NCI-H69 (cell line): ENCODE measurements at regions not wholly inside any gene's neighbourhood (a gene's known extent, or its start where the extent isn't known, plus 50 kb on each side); places are given as distances from the start of the nearest gene placed in this dataset.
"Not testable (repeated sequence)": the region's sequence is repeated elsewhere in the genome, so short reads cannot be mapped to it uniquely, and the experiment has no call there.

Source experiments
- DNase-seq: peaks from one replicate; lab custom pipeline; 2025; lab: John Stamatoyannopoulos, UW

DNA sequence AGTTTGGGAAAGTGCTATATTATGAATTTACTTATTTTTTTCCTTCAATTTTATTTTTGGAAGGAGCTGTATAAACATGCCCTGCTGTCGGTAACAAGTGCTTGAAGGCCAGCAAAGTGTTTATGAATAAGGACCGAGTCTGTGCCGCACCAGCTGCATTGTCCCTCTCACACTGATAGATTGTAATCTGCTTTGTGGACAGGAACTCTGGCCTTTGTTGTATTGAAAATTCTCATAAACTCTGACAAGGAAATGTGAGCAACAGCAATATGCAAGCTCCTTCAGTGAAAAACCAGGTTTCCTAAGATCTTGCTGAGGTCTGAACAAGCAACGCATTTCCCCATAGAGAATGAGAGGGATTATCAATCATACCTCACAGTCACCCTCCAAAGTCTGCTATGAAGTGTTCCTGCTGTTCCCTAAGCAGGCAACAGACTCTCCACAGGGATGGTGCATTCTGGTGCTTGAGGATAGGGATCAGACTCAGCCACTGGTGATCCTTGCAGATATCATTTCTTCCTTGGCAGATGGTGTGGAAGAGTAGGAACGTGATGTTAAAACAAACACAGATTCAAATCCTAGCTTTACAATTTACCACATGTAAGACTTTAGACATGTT is 109.6 kb downstream of the KCNJ2 start:
- DNase-seq, result no peak

DNA sequence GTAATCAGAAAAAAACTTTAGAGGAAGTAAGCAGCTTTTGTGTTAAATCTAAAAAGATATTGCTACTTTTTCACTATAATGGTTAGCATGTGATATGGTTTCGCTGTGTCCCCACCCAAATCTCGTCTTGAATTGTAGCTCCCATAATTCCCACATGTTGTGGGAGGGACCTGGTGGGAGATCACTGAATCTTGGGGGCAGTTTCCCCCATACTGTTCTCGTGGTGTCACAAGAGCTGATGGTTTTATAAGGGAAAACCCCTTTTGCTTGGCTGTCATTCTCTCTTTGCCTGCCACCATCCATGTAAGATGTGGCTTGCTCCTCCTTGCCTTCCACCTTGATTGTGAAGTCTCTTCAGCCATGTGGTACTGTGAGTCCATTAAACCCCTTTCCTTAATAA is 117.1 kb downstream of the KCNJ2 start:
- no peak for DNase-seq

- DNase-seq, result no peak
Measured at GRCh38 chr17:70288540-70289290, 119.4 kb downstream of the KCNJ2 start.

DNA sequence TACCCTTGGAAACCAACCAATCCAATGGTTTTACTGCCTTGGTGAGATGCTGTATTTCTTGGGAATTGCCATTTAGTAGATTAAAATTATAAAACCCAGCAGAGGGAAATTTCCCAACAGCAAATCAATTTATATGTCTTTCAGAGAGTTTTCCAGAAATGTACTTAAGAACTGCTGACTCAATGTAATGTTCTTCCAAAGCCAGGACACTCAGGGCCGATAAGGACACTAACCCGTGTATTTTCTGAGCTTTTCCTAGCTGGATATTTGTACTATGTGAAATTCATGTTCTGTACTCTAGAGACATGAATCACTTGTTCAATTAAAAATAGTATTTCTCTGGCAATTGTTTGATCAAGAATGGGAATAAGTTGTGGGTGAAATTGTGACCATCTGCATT is 121.4 kb downstream of the KCNJ2 start:
- DNase-seq, result no peak

DNA sequence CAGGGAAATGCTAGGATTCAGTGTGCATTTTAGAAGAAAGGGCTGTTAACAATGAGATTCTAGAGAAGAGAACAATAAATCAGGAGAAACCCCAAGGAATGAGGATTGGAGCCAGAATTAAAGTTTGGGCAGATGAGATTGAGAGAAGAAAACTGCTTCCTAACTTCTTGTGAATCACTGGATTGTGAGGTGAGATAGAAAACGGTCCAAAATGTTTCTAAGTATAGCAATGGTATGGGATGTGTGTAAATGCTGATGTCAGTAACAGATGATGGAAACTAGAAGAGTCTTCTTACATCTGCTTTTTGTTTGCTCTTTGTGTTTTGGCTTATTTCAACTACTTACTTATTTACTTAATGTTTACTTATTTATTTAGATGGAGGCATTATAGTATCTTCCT is 123.0 kb downstream of the KCNJ2 start:
- DNase-seq, result no peak

DNA sequence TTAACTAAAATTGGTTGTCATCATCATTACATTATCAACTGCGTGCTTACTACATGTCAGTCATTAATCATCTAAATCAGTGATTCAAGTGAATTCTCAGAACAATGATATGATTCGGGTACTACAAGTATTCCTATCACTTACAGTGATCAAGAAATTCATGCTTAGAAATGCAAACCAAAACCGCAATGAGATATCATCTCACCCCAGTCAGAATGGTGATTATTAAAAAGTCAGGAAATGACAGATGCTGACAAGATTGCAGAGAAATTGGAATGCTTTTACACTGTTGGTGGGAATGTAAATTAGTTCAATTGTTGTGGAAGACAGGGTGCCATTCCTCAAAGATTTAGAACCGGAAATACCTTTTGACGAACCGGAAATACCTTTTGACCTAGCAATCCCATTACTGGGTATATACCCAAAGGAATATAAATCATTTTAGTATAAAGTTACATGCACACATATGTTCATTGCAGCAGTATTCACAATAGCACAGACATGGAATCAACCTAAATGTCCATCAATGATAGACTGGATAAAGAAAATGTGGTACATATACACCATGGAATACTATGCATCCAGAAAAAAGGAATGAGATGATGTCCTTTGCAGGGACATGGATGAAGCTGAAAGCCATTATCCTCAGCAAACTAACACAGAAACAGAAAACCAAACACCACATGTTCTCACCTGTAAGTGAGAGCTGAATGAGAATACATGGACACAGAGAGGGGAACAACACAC is 124.4 kb downstream of the KCNJ2 start:
- not testable (repeated sequence) for DNase-seq

DNA sequence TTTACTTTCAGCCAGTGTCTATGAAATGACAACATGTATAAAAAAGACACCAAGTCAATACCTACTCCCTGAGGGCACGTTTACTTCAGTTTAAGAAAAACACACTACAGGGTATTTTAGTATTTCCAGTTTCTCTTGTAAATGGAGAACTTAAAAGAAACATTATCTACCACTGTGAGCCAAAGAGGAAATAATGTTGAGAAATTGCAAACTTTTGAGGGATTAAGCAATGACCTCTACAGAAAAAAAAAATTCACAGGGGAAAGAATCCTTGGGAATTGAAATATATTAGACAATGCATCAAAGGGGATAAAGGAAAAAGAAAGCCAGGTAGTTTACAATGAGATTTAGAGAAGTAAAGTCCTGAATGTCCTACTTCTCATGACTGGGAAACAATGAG is 126.0 kb downstream of the KCNJ2 start:
- no peak for DNase-seq

GRCh38 chr17:70295731-70296130 is 126.4 kb downstream of the KCNJ2 start:
- DNase-seq, result no peak

- DNase-seq, result no peak
Measured at GRCh38 chr17:70296456-70296855, 127.1 kb downstream of the KCNJ2 start.

DNA sequence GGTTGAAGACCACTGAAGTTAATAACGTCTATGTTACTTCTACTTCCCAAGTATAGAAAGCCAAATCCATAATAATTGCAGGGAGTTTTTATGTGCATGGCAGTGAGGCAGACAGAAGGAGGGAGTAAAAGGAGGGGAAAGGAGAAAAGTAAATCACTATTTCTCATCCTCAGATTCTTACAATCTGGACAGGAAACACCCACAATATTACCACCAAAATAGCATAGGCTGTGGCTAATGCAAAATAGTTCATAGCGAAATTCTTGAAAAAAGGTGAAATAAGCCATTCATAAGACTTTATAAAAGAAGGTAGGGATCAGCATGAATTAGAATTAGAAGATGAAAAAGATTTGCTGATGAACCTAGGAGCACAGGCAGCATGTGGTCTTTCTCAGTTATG is 128.1 kb downstream of the KCNJ2 start:
- no peak for DNase-seq

DNA sequence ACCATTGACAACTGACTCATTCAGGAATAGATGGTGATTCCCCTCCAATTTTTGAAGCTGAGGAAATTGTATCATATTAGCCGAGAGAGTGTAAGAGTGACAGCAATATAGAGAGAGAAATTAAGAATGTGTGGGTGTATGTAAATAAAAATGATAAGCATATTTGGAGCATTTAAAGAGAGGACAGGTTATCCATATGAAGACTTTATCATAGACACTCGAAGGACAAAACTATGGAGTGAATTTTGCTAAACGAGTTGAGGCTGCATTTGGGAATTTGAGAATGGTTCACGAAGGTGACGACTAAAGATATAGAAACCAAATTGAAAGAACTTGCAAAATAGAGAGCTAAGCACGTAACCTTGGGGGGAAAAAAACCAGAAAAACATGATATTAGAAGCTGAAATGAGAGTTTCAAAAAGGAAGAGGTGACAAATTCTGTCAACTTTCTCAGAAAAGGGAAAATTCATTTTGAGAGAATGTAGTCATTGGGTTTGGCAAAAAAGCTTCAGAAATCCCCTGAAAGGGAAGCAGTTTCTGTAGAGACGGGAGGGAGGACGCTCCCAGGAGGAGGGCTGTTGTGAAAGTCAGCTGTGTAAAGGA is 129.7 kb downstream of the KCNJ2 start:
- no peak for DNase-seq

- DNase-seq, result no peak
Measured at GRCh38 chr17:70307430-70308225, 138.3 kb downstream of the KCNJ2 start.

GRCh38 chr17:70308618-70309017 is 139.3 kb downstream of the KCNJ2 start:
- DNase-seq, result no peak

DNA sequence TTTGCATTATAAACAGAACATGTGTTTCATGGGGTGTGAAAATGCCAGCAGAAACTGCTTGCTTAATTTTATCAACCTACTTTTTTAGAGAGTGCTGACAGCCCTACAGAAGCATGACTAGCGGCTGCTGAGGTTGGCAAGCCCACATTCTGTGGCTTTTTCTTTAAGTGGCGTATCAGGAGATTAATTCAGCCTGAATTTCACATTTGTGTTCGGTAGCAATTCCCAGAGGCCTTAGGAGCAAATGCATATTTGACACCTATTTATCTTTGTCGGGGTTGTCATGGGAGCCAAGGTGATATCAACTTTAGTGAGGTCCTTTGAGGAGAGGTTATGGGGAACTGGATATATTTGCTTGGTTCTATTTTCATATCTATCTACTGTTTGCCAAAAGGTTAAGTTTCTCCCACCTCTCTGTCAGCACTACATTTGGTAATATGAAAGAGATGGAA is 140.9 kb downstream of the KCNJ2 start:
- DNase-seq, result no peak

- DNase-seq, result no peak
Measured at GRCh38 chr17:70313086-70313852, 143.9 kb downstream of the KCNJ2 start.

- no peak for DNase-seq
Measured at GRCh38 chr17:70314096-70314495, 144.8 kb downstream of the KCNJ2 start.

DNA sequence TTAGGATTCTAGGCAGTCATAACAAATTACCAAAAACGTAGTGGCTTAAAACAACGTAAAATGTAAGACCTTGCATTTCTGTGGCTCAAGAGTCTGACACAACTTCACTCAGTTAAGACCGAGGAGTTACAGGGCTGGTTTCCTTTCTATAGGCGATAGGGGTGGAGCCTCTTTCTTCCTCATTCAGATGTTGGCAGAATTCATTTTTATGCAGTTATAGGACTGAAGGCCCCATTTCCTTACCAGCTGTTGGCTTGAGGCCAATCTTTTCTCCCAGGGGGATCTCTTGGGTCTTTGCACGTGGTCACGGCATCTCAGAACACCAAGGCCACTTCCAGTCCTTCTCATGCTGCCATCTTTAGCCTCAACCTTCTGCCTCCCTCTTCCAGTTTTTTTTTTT is 145.2 kb downstream of the KCNJ2 start:
- DNase-seq, result no peak

DNA sequence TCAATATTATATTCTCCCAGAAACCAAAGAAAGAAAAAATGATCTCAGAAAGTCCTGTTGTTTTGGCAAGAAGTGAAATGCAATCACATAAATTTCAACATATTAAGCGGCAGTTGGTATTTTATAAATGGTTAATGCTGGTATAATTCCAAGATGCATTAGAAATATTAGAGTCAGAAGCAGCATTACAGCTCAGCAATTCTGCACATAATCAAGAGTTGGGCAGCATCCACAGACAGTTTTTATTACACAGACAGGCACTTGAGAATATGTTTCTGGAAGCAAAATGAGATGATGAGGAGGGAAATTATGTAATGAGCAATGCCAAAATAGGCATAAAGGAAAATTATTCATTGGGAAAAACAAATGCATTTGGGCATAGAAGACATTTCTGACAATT is 148.1 kb downstream of the KCNJ2 start:
- DNase-seq, result no peak

DNA sequence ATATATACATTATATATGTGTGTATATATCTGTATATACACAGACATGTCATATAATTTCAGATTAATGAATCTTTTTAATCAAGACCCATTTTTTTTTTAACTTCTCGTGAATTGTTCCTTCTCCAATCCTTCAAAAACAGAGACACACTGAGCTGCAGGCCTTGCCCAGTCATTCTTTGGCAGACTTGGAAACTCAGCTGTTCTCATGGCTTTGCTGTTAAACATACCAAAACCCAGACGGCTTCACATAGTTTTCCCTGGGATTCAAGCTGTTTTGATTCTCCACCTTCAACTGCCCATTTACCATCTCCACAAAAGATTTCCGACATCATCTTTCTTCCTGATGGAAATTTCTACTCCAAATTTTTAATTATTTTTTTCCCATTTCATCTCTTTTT is 148.7 kb downstream of the KCNJ2 start:
- DNase-seq, result no peak

- DNase-seq, result no peak
Measured at GRCh38 chr17:70319516-70319915, 150.2 kb downstream of the KCNJ2 start.

- DNase-seq, result no peak
Measured at GRCh38 chr17:70320673-70321345, 151.5 kb downstream of the KCNJ2 start.
